C1 segment of cervical spinal cord (tissue), 14 donors: ENCODE measurements at regions not wholly inside any gene's neighbourhood (a gene's known extent, or its start where the extent isn't known, plus 50 kb on each side); places are given as distances from the start of the nearest gene placed in this dataset.
"Not testable (repeated sequence)": the region's sequence is repeated elsewhere in the genome, so short reads cannot be mapped to it uniquely, and the experiment has no call there.

Source experiments
- DNase-seq, 14 donors: peaks; one replicate each; lab custom pipeline; 2025; lab: John Stamatoyannopoulos, UW

DNA sequence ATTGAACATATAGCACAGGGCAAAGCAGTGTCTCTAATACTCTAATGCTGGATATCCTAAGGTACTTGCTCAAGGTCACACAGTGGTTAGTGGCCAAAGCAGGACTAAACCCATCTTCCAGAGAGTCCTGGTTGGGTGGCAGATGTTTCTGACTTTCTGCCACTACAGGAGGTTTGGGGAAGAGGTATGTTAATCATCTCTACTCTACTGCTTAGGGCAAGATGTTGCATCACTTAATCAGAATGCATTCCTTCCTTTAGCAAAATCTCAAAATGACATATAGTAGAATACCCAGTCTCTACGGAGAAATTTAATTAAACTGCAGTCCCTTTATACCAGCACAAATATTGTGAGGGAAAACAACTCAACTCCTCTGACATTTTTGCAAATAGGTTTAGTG, 190.7 kb upstream of the FAM241A start:
- DNase-seq, result no peak

DNA sequence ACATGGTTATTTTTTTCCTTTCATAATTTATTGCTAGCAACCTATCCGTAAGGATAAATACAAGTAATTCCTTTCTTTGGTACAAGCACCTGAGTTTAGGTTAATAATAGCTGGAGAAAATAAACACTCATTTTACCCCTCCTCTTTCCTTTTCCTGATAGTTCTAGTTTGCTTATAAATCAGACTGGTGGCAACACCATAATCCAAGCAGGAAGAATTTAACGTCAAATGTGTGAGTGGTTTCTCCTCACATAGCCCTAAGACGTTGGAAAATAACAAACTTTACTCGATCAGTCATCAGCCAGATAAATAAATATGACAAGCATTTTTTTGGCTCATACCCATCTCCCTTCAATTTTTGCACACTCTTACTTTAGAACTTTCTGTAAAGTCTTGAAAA, 190.3 kb upstream of the FAM241A start:
- DNase-seq, result no peak

DNA sequence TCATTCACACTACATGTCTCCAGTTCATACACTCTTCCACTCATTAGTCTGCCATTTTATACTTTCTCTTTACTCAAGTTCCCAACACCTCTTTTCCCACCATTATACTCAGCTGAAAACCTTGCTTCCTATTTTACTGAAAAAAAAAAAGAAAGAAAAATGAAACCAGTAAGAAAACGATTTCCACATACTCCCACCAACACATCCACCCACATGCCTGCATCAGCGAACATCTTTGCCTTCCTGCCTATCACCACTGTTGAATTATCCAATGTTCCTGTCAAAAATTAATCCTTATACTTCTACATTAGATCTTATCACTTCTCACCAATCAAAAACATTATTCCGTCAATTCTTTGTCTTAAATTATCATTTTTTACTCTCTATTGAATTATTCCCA, 188.1 kb upstream of the FAM241A start:
- no peak for DNase-seq

DNA sequence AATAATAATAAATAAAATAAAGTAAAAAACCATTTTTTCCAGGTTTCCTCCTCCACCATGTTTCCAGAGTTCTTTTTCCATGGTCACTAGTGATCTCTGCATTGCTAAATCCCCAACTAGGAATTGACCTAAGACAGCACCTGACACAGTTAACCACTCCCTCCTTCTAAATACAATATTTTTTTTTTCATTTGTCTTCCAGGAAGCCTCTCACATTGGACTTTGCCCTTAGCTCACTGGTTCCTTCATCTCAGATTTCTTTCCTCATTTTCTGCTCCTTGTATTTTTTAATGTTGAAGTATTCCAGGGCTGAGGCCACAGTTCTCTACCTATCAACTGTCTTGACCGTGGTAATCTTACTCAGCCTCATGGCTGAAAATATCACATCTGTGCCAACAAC, 187.3 kb upstream of the FAM241A start:
- DNase-seq, result no peak

DNA sequence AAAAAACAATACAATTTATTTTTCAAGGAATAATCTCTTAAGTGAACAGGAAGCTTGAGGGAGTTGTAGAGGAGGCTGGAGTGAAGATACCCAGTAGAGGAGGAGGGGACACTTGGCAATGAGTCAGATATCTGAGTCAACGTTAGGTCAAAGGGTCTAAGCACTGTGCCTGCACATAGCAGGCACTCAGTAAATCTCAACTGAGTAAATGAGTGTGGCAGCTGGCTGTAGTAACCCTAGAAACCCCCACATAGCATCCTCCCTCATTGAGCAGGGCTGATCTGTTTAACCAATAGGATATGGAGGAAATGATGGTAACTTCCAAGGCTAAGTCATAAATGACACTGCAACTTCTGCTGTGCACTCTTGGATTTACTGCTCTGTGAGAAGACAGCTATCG, 186.0 kb upstream of the FAM241A start:
- DNase-seq, result no peak

DNA sequence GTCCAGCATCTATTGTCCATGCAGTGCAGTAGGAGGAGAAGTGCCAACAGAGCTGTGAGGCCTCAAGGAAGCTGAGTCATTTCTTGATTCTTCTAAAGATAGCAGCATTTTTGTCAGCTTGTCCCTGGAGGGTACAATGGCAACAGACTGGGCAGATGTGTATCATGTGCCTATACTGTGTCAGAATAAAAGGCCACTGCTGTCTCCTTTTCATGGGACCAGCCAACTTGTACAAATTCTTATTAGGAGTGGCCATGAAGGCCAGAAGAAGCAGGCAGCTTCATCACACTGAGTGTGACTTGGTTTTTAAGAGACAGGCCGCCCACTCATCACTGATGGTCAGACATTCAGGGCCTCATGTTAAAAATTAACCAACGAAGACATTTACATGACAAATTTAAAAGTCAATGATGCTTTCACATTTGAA, 185.0 kb upstream of the FAM241A start:
- DNase-seq, result no peak

DNA sequence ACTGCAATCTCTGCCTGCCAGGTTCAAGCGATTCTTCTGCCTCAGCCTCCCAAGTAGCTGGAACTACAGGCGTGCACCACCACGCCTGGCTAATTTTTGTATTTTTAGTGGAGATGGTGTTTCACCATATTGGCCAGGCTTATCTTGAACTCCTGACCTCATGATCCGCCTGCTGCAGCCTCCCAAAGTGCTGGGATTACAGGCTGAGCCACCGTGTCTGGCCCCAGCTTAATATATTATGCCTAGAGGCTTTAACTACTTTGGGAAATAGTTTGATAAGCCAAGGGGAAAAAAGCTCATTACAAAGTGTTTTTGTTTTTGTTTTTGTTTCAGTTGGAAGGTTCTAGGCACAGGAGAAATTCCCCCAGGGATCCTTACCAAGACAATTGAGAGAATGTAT, 184.2 kb upstream of the FAM241A start:
- not testable (repeated sequence) for DNase-seq

DNA sequence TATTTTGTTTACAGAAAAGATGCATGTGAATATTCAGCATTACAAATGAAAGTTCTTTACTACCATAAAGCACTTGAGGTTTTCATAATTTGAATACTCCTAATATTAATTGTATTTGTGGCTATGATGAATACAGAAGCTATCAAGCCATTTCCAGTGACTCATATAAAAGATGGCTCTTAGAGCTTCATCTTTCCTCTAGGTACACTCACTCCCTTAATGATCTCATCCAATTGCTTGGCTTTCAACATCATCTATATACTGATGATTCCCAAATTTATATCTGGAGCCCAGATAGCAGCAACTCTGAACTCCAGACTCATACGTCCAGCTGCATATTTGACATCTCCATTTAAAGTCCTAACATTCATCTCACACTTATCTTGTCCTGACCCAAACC, 183.4 kb upstream of the FAM241A start:
- DNase-seq, result no peak

DNA sequence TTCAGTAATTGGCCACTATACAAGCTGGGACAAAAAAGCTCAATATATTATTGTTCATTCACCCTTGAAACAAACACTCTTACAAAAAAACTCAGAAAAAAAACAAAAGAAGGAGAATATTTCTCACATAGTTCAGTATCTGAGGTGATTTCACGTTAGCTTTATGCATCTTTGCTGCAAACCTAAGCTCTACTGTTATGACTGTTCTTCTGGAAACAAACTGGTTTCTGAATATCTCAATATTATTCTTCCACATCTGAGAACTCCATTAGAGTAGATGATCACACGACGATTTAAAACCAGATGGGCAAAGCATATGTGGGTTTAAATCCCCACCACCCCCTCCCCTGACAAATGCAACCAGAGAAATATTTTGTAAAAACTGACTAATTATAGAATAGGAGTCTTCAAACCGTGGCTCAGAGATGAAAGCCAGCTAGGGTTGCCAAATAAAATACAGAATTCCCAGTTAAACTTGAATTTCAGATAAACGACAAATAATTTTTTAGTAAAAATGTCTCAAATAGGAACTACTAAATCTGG, 182.0 kb upstream of the FAM241A start:
- DNase-seq, result no peak

DNA sequence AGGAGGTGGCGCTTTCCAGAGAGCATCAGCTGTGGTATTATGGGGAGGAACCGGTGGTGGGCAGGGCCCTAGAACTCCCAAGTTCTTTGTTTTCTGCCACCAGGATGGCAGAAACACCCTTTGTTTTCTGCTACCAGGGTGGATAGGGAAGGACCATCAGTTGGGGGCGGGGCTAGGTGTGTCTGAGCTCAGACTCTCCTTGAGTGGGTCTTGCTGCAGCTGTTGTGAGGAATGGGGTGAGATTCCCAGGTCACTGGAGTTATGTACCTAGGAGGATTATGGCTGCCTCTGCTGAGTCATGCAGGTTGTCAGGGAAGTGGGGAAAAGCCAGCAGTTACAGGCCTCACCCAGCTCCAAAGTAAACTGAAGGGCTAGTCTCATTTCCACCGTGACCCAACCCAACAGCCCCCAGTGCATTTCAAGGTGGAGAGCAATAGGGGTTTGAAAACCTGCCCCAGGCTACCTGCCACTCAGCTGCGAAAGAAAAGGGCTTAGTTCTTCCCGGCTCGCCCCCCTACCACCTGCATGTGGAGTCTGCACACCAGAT, 167.8 kb upstream of the FAM241A start:
- no peak for DNase-seq

DNA sequence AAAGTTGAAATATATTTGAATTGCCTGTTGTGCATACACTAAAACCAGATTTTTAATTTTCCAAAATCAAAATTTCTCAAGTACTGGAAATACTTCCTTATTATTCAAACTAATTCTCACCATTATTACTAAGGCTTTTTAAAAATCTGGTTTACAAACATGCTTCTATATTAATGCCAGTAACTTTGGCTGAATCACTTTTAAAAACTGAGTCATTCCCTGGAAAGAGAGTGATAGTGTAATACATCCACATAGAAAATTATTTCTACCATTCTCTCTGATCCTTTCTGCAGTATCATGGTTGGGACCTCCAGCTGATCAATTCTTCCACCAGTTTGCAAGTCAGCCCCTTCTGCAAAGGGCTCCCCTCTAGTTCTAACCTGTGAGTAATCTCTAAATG, 165.3 kb upstream of the FAM241A start:
- DNase-seq, result no peak

DNA sequence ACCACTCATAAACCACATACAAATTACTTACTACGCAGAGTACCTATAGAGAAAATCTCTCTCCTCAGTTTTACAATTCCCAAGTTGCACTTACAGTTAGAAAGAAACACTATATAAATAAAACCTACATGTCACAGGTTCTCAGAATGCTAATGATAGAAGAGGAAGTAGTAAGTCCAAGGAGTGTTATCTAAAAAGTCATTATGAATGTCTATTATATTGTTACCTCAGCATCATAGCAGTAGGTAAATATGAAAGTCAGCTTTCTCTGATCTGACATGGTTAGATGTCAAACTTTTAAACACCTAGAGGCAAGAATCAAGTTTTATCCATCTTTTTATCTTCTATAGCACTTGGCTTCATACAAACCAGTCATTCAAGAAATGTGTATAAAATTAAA, 163.2 kb upstream of the FAM241A start:
- DNase-seq, result no peak

DNA sequence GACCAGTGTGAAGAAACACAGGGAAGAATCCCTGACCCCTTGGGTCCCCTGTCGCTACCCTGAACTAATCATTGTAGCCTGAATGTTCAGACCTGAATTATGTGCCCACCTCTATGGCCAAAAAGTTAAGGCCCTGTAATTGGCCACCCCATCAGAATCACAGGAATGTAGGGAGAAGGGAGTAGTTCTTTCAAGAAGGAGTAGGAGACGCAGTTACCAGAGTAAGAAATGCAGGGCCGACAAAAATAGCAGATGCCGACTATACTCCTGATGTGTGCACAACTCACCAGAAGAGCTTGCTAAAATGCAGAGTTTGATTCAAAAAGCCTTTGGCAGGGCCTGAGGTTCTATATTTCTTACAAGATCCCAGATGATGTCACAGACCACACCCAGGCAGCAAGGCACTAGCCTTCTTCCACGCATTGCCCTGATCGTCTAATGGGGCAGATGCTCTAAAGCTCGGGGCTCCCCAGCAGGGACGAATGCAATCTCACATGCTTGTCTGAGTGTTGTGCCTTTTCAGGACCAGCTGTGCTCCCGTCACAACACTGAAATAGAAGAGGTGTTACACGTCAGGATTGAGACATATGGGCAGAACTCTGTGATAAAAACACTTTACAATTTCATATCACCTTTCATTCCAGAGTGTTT, 161.0 kb upstream of the FAM241A start:
- DNase-seq, result no peak

DNA sequence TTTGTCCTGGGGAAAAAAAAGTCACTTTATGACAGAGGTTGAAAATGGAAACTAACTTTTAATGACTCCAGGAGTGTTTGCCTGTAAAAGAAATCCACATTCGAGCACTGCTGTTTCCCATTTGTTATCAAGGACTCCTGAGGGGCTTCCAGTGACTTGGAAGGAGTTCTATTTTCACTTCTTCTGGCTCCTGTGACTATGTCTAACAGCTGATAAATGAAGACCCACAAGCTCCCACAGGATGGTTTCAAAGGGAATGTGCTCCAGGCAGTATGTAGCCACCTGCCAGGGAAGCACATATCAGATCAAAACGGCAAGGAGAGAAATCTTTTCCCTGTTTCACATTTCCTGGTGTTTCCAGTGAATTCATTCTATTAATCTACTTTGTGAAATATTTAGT, 159.8 kb upstream of the FAM241A start:
- no peak for DNase-seq

DNA sequence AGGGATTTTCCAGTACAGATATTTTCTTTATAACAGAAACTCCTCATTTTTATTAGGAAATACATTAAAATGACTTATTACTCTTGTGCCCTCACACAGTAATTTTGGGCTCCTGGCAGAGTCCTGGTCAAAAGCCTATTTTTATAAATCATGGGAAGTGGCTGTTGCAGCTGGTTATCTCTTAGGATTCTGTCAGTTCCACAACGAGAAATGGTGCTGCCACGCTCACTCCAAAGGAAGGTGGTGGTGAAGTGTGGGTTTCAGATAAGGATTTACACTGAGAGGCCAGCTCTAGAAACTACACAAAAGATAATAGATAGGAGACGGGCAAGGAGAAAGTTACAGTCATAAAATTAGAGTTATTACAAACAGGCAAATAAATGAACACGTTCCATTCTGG, 159.2 kb upstream of the FAM241A start:
- DNase-seq, result no peak

DNA sequence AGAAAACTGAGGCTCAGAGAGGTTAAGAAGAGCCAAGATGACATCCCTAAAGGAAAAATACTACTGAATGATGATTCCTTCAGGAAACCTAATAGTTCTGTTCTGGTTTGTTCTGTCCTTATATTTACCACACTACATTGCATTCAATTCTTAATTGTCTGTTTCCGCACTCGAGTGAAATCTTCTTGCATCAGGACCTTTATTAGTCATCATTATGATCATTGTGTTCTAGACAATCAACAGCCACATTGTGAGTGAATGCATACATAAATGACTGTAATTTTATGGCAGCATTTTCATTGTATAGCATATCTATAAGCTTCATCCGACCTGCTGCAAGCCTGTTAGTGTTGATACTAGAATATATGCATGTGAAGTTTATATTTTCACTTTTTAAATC, 156.7 kb upstream of the FAM241A start:
- no peak for DNase-seq

DNA sequence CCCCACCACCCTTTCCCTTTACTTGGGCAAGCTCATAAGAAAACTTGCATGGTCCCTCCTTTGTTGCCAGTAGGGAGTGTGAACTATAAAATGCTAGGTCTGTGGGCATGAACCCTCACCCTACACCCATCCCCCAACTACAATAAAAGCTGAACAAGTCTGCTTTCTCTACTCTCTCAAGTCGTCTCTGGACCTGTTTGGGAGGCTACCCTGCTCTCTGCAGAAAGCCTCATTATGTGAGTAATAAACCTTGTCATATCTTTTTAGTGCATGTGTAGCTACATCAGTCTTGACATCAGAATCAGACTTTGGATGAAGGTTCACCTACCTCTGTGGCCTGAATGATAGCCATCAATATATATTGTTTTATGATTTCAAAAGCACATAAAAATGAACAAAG, 155.4 kb upstream of the FAM241A start:
- no peak for DNase-seq

DNA sequence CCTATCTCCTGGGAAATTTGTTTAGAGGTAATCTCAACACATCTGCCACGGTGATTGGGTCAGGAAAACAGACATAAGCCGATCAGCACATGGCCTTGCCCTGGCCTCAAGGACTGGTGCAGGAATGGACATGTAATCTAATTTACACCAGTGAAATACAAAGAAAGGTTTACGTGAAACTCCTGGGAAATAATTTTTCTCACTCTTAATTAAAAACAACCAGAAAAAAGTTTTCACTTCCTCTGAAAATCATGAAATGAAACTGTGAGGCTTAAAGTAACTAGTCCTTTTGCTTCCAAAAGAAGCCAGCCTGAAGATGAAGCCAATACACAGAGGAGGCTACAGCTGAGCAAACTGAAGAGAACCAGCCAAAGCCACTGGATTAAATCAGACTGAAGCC, 154.1 kb upstream of the FAM241A start:
- no peak for DNase-seq

DNA sequence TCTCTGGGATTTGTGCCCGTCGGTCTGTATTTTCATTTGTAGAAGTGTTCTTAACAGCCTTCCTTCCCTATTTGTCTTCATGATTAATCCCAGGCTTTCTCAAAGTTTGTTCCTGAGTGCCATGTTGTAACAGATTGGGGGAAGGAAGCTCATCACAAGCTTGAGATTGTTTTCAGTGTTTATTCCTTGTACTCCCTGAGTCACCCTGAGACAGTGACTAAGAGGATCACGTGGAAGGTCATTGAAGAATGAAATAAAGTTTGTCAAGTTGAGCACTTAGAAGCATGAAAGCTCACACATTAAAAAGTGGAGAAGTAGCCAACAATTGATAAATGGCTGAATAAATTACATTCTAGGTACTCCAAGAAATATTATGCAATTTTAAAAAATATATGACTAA, 153.5 kb upstream of the FAM241A start:
- no peak for DNase-seq

DNA sequence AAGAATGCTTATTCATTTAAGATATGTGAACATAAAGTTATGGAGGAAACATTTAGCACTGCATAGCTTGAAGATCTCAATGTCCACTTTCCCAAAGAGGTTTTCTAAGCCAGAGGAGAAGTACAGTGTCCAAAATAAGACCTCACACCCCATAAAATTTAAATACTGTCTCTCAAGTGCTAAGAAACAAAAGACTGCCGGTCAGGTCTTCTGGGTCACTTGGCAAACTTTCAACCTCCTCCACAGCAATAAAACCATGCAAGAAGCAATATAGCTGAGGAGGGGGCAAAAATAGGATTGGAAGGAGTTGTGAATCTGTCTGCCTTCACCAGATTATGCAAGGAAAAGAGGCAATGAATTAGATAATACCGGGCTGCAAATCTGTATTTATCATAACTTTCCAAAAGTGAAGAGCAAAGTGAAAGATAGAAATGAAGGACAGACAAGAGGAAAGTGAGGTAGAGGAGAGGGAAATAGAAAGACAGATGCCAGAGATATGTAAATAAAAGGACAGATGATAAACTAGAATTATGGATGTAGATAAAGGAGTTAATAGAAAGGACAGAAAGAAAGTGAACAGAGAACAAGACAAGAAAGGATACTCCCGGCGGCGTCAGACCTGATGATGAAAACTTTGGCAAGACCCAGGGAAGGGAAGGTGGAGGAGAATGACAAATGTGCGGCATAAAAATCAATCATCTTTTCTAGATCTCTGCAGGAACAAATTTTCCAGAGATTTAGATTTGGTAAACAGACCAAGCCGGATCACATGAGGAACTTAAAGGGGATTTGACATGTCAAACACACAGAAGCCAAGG, 152.7 kb upstream of the FAM241A start:
- DNase-seq, result no peak

DNA sequence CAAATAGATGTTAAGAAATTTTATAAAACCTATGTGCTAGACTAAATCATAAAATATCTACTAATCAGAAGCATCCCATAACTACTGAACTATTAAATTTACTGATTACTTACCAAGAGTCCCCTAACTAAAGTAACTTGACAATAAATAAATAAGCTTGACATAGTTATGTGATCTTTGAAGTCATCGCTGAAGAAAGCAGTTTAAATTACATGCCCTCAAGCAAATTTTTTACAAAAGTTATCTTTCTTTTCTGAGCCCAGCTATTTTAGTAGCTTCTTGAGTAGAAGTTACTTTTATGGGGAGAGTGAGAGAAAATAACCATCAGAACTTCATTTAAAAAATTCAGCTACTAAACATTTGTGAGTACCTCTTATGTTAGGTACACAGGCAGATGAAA, 150.9 kb upstream of the FAM241A start:
- no peak for DNase-seq

DNA sequence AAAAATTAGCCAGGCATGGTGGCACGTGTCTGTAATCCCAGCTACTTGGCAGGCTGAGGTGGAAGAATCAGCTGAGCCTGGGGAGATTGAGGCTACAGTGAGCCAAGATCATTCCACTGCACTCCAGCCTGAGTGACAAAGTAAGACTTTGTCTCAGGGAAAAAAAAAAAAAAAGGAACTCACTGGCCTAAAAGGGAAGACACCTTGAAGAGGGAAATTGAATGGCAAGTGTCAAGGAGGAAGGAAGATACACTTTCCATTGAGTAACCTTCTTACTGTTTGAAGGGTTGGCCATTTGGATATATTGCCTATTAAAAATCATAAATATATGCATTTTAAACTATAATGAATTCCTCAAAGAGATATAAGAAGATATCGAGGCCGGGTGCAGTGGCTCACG, 147.5 kb upstream of the FAM241A start:
- DNase-seq, result no peak

DNA sequence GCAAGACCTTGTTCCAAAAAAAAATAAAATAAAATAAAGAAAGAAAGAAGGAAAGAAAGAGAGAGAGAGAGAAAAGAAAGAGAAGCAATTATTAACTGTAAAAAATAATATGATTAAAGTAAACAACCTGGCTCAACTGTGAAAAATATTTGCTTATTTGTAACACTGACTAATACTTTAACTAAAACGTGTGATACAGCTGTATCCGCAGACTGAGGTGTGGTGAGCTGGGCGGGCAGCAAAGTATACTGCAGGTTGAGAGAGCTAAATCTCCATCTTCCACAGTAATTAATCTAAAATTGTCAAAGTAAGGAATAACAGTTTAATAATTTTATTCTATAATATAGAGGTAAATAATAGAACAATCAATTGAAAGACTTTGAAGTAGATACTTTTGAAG, 145.5 kb upstream of the FAM241A start:
- DNase-seq, result no peak
